Panc1 (cell line): ENCODE measurements at regions not wholly inside any gene's neighbourhood (a gene's known extent, or its start where the extent isn't known, plus 50 kb on each side); places are given as distances from the start of the nearest gene placed in this dataset.

ENCODE experiments used
- CTCF ChIP-seq: fragments of 450-650 bp; IDR thresholded peaks from 2 replicates; pipeline ENCODE4 v1.5.1; 2017; ENCODE audit warnings: mild to moderate bottlenecking
- POLR2AphosphoS5 ChIP-seq: IDR thresholded peaks from 2 replicates; pipeline ENCODE4 v1.6.1; 2012; ENCODE audit warnings: mild to moderate bottlenecking, low read depth, low read length, moderate library complexity
- SIN3A ChIP-seq: IDR thresholded peaks from 2 replicates; pipeline ENCODE4 v1.6.1; 2012; ENCODE audit warnings: low read depth, mild to moderate bottlenecking, low read length, moderate library complexity, borderline replicate concordance; ENCODE audit not compliant: insufficient read depth
- TF ChIP-seq, protein P1 (sequence below), 2 experiments: IDR thresholded peaks; 2 replicates each; pipeline ENCODE4 v1.6.1; 2011 to 2012; ENCODE audit warnings: low read depth in 2 of 2, control low read depth in 1 of 2, low read length in 1 of 2, mild to moderate bottlenecking in 1 of 2, moderate library complexity in 1 of 2; ENCODE audit not compliant: insufficient read depth in 1 of 2

GRCh38 chr3:150300852-150301517, 107.1 kb upstream of the TSC22D2 start:
- TF ChIP-seq CTCF: no peak
- TF ChIP-seq, protein P1, sequence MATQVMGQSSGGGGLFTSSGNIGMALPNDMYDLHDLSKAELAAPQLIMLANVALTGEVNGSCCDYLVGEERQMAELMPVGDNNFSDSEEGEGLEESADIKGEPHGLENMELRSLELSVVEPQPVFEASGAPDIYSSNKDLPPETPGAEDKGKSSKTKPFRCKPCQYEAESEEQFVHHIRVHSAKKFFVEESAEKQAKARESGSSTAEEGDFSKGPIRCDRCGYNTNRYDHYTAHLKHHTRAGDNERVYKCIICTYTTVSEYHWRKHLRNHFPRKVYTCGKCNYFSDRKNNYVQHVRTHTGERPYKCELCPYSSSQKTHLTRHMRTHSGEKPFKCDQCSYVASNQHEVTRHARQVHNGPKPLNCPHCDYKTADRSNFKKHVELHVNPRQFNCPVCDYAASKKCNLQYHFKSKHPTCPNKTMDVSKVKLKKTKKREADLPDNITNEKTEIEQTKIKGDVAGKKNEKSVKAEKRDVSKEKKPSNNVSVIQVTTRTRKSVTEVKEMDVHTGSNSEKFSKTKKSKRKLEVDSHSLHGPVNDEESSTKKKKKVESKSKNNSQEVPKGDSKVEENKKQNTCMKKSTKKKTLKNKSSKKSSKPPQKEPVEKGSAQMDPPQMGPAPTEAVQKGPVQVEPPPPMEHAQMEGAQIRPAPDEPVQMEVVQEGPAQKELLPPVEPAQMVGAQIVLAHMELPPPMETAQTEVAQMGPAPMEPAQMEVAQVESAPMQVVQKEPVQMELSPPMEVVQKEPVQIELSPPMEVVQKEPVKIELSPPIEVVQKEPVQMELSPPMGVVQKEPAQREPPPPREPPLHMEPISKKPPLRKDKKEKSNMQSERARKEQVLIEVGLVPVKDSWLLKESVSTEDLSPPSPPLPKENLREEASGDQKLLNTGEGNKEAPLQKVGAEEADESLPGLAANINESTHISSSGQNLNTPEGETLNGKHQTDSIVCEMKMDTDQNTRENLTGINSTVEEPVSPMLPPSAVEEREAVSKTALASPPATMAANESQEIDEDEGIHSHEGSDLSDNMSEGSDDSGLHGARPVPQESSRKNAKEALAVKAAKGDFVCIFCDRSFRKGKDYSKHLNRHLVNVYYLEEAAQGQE (IDR thresholded peaks at IDR 0.05; ENCODE audit: insufficient read depth in 1 of 2, low read depth in 2 of 2, low read length in 1 of 2): no peak
- peak; percentile 38; the same call in 1 of the 2 replicates for TF ChIP-seq POLR2AphosphoS5
- no peak for TF ChIP-seq SIN3A
